ENCODE measurements at regions not wholly inside any gene's neighbourhood (a gene's known extent, or its start where the extent isn't known, plus 50 kb on each side); places are given as distances from the start of the nearest gene placed in this dataset.
"Not testable (repeated sequence)": the region's sequence is repeated elsewhere in the genome, so short reads cannot be mapped to it uniquely, and the experiment has no call there.

DNA sequence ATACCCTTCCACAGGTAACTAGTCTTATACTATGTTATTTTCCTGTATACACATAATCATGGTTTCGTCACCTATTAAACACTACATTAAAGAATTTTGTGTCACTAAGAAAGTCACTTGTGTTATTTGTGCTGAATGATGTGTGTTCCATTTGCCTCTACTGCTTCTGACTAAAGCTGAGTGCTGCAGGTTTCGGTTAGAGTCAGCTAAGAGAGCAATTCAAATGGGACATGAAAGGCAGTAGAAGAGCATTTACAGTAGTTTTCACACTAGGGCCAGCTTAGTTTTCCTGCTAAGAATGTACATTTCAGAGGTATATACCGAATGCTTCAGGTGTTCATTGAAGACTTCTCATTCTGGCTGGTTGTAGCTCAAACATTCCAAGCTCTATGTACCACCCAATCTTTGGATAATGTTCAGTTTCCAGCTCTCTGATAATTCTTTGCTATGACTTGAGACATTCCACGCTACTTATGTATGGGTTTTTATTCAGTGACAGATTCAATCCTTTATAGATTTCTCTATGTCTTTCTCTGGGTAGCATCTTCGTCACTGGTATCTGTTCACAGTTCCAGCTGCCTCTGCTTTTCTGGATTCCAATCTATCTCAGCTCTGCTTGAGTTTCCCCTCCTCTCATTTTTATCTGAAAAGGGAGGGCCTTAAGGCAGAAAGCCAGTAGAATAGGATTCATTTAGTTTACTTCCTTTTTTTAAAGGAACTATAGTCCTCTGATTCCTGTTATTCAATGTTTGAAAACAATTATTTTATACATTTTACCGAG lies 164.4 kb downstream of the CXXC4 start:
- Mint-ChIP-seq H3K36me3 (ENCODE audit: low read depth) (no peaks in the 10 kb centered on the region), H3K9me3 (peaks cover 16% of the 10 kb centered on the region), H3K4me1 (ENCODE audit: low read depth) (no peaks in the 10 kb centered on the region), H3K27ac (no peak overlapping the region), H3K4me3 (no peak overlapping the region), H3K27me3 (no peaks in the 10 kb centered on the region)
- CTCF ChIA-PET = no interaction called here
- POLR2A ChIA-PET = no interaction called here
- no peak for DNase-seq
- Histone ChIP-seq H3K36me3 (ENCODE audit: insufficient read depth, low read length) (no peaks in the 10 kb centered on the region), H3K27me3 (ENCODE audit: control insufficient read depth in 1 of 2, insufficient read depth in 2 of 2, low read length in 2 of 2) (no peaks in the 10 kb centered on the region), H3K4me3 (ENCODE audit: low read length) (no peak overlapping the region), H3K27ac (ENCODE audit: low read depth in 1 of 2, low read length in 2 of 2) (no peak overlapping the region), H3K9me3 (ENCODE audit: control insufficient read depth in 1 of 2, insufficient read depth in 1 of 2, low read length in 2 of 2) (peaks cover 0 to 7% of the 10 kb centered on the region in 2 experiments), H3K4me1 (ENCODE audit: insufficient read depth, low read length) (no peaks in the 10 kb centered on the region)
- TF ChIP-seq, protein P1, sequence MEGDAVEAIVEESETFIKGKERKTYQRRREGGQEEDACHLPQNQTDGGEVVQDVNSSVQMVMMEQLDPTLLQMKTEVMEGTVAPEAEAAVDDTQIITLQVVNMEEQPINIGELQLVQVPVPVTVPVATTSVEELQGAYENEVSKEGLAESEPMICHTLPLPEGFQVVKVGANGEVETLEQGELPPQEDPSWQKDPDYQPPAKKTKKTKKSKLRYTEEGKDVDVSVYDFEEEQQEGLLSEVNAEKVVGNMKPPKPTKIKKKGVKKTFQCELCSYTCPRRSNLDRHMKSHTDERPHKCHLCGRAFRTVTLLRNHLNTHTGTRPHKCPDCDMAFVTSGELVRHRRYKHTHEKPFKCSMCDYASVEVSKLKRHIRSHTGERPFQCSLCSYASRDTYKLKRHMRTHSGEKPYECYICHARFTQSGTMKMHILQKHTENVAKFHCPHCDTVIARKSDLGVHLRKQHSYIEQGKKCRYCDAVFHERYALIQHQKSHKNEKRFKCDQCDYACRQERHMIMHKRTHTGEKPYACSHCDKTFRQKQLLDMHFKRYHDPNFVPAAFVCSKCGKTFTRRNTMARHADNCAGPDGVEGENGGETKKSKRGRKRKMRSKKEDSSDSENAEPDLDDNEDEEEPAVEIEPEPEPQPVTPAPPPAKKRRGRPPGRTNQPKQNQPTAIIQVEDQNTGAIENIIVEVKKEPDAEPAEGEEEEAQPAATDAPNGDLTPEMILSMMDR (IDR thresholded peaks at IDR 0.05) = no peak
- ATAC-seq (ENCODE audit: poor library complexity) = no peak
- intact Hi-C loops (cut with DNase I, micrococcal nuclease) = no loop called here

GRCh38 chr4:104326991-104327694 lies 167.6 kb downstream of the CXXC4 start:
- H3K4me1 ChIP-seq (ENCODE audit: insufficient read depth, low read length); POLR2A ChIA-PET; CTCF ChIA-PET; H3K36me3 Mint-ChIP-seq (ENCODE audit: low read depth); H3K27ac ChIP-seq (ENCODE audit: low read depth in 1 of 2, low read length in 2 of 2); H3K27me3 Mint-ChIP-seq; H3K9me3 Mint-ChIP-seq; H3K27ac Mint-ChIP-seq; H3K9me3 ChIP-seq (ENCODE audit: control insufficient read depth in 1 of 2, insufficient read depth in 1 of 2, low read length in 2 of 2); DNase-seq; H3K36me3 ChIP-seq (ENCODE audit: insufficient read depth, low read length); ATAC-seq (ENCODE audit: poor library complexity); H3K4me3 ChIP-seq (ENCODE audit: low read length); H3K4me3 Mint-ChIP-seq; H3K4me1 Mint-ChIP-seq (ENCODE audit: low read depth); H3K27me3 ChIP-seq (ENCODE audit: control insufficient read depth in 1 of 2, insufficient read depth in 2 of 2, low read length in 2 of 2); intact Hi-C loops (cut with DNase I, micrococcal nuclease): not testable (repeated sequence)

DNA sequence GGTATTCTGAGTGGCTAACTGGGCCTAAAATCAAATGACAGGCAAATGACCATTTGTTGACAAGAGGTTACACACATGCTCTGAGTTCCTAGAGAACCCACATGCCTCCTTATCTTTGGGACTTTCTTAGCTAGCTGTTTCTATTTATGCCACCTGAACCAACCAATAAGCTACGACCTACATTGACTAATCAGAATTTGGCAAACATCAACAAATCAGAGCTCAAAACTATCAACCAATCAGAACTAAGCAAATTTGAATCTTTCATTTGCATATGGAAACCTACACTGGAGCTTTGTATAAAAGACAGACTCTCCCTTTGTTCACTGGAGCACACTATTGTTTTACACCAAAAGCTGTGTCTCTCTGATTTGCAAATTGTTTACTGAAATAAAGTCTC lies 192.0 kb downstream of the CXXC4 start:
- H3K4me1 ChIP-seq (ENCODE audit: insufficient read depth, low read length) = no peaks in the 10 kb centered on the region
- no peak overlapping the region for H3K4me3 ChIP-seq (ENCODE audit: low read length)
- DNase-seq = no peak
- H3K27ac Mint-ChIP-seq = no peak overlapping the region
- peaks cover 9% of the 10 kb centered on the region for H3K9me3 Mint-ChIP-seq
- no peaks in the 10 kb centered on the region for H3K36me3 Mint-ChIP-seq (ENCODE audit: low read depth)
- no peaks in the 10 kb centered on the region for H3K36me3 ChIP-seq (ENCODE audit: insufficient read depth, low read length)
- H3K27me3 Mint-ChIP-seq = no peaks in the 10 kb centered on the region
- H3K27me3 ChIP-seq (ENCODE audit: control insufficient read depth in 1 of 2, insufficient read depth in 2 of 2, low read length in 2 of 2) = no peaks in the 10 kb centered on the region
- POLR2A ChIA-PET = no interaction called here
- intact Hi-C loops (cut with DNase I, micrococcal nuclease) = no loop called here
- no peaks in the 10 kb centered on the region for H3K4me1 Mint-ChIP-seq (ENCODE audit: low read depth)
- TF ChIP-seq, protein P1 (IDR thresholded peaks at IDR 0.05) = no peak
- no peak for ATAC-seq (ENCODE audit: poor library complexity)
- no peaks in the 10 kb centered on the region for H3K9me3 ChIP-seq (ENCODE audit: control insufficient read depth in 1 of 2, insufficient read depth in 1 of 2, low read length in 2 of 2)
- no peak overlapping the region for H3K27ac ChIP-seq (ENCODE audit: low read depth in 1 of 2, low read length in 2 of 2)
- CTCF ChIA-PET = no interaction called here
- H3K4me3 Mint-ChIP-seq = no peak overlapping the region

Measured in CD4-positive, alpha-beta T cell (primary cell).